ENCODE measurements at regions not wholly inside any gene's neighbourhood (a gene's known extent, or its start where the extent isn't known, plus 50 kb on each side); places are given as distances from the start of the nearest gene placed in this dataset.

- Histone ChIP-seq H3K4me1 (ENCODE audit: insufficient read depth, low read length) (peaks cover 23% of the 10 kb centered on the region), H3K9me3 (ENCODE audit: low read length) (no peaks in the 10 kb centered on the region), H3K36me3 (ENCODE audit: insufficient read depth, low read length) (no peaks in the 10 kb centered on the region), H2AFZ (ENCODE audit: low read depth, low read length) (no peak overlapping the region), H3K27me3 (ENCODE audit: insufficient read depth, low read length) (no peaks in the 10 kb centered on the region), H3K4me3 (ENCODE audit: low read length) (no peak overlapping the region)
These were observed 480.9 kb upstream of the WWC1 start for GRCh38 chr5:167810573-167810972.

GRCh38 chr5:167812871-167813270 lies 478.6 kb upstream of the WWC1 start:
- H3K4me3 ChIP-seq (ENCODE audit: low read length) = no peak overlapping the region
- H3K36me3 ChIP-seq (ENCODE audit: insufficient read depth, low read length) = no peaks in the 10 kb centered on the region
- no peaks in the 10 kb centered on the region for H3K27me3 ChIP-seq (ENCODE audit: insufficient read depth, low read length)
- H3K9me3 ChIP-seq (ENCODE audit: low read length) = no peaks in the 10 kb centered on the region
- peaks cover 23% of the 10 kb centered on the region for H3K4me1 ChIP-seq (ENCODE audit: insufficient read depth, low read length)
- no peak overlapping the region for H2AFZ ChIP-seq (ENCODE audit: low read depth, low read length)

GRCh38 chr5:167813389-167813788 lies 478.1 kb upstream of the WWC1 start:
- no peak overlapping the region for H3K4me3 ChIP-seq (ENCODE audit: low read length)
- peaks cover 23% of the 10 kb centered on the region for H3K4me1 ChIP-seq (ENCODE audit: insufficient read depth, low read length)

GRCh38 chr5:167814040-167814439 lies 477.4 kb upstream of the WWC1 start:
- Histone ChIP-seq H3K4me1 (ENCODE audit: insufficient read depth, low read length) (peaks cover 23% of the 10 kb centered on the region), H3K36me3 (ENCODE audit: insufficient read depth, low read length) (no peaks in the 10 kb centered on the region), H3K9me3 (ENCODE audit: low read length) (no peaks in the 10 kb centered on the region), H3K4me3 (ENCODE audit: low read length) (no peak overlapping the region), H2AFZ (ENCODE audit: low read depth, low read length) (no peak overlapping the region), H3K27me3 (ENCODE audit: insufficient read depth, low read length) (no peaks in the 10 kb centered on the region)

More at GRCh38 chr5:167813389-167813788, 478.1 kb upstream of the WWC1 start:
- Histone ChIP-seq H3K27me3 (ENCODE audit: insufficient read depth, low read length) (no peaks in the 10 kb centered on the region), H3K9me3 (ENCODE audit: low read length) (no peaks in the 10 kb centered on the region), H3K36me3 (ENCODE audit: insufficient read depth, low read length) (no peaks in the 10 kb centered on the region), H2AFZ (ENCODE audit: low read depth, low read length) (no peak overlapping the region)

GRCh38 chr5:167814828-167815227 lies 476.6 kb upstream of the WWC1 start:
- H2AFZ ChIP-seq (ENCODE audit: low read depth, low read length) = no peak overlapping the region
- no peaks in the 10 kb centered on the region for H3K27me3 ChIP-seq (ENCODE audit: insufficient read depth, low read length)
- H3K4me1 ChIP-seq (ENCODE audit: insufficient read depth, low read length) = peaks cover 21% of the 10 kb centered on the region
- H3K9me3 ChIP-seq (ENCODE audit: low read length) = no peaks in the 10 kb centered on the region
- no peak overlapping the region for H3K4me3 ChIP-seq (ENCODE audit: low read length)
- no peaks in the 10 kb centered on the region for H3K36me3 ChIP-seq (ENCODE audit: insufficient read depth, low read length)

- Histone ChIP-seq H2AFZ (ENCODE audit: low read depth, low read length) (no peak overlapping the region), H3K9me3 (ENCODE audit: low read length) (no peaks in the 10 kb centered on the region), H3K4me1 (ENCODE audit: insufficient read depth, low read length) (peaks cover 6% of the 10 kb centered on the region), H3K27me3 (ENCODE audit: insufficient read depth, low read length) (no peaks in the 10 kb centered on the region), H3K36me3 (ENCODE audit: insufficient read depth, low read length) (no peaks in the 10 kb centered on the region), H3K4me3 (ENCODE audit: low read length) (no peak overlapping the region)
These were observed 475.1 kb upstream of the WWC1 start for GRCh38 chr5:167816354-167816753.

- H3K27me3 ChIP-seq (ENCODE audit: insufficient read depth, low read length) = no peaks in the 10 kb centered on the region
- peaks cover 6% of the 10 kb centered on the region for H3K4me1 ChIP-seq (ENCODE audit: insufficient read depth, low read length)
- H3K9me3 ChIP-seq (ENCODE audit: low read length) = no peaks in the 10 kb centered on the region
- H3K36me3 ChIP-seq (ENCODE audit: insufficient read depth, low read length) = no peaks in the 10 kb centered on the region
- H3K4me3 ChIP-seq (ENCODE audit: low read length) = no peak overlapping the region
- H2AFZ ChIP-seq (ENCODE audit: low read depth, low read length) = no peak overlapping the region
These were observed 474.6 kb upstream of the WWC1 start for GRCh38 chr5:167816864-167817263.

- Histone ChIP-seq H2AFZ (ENCODE audit: low read depth, low read length) (no peak overlapping the region), H3K4me3 (ENCODE audit: low read length) (no peak overlapping the region), H3K9me3 (ENCODE audit: low read length) (peaks cover 2% of the 10 kb centered on the region), H3K36me3 (ENCODE audit: insufficient read depth, low read length) (peaks cover 6% of the 10 kb centered on the region), H3K4me1 (ENCODE audit: insufficient read depth, low read length) (no peaks in the 10 kb centered on the region), H3K27me3 (ENCODE audit: insufficient read depth, low read length) (no peaks in the 10 kb centered on the region)
These were observed 472.0 kb upstream of the WWC1 start for GRCh38 chr5:167819406-167819805.

GRCh38 chr5:167820101-167820990 lies 471.1 kb upstream of the WWC1 start:
- Histone ChIP-seq H3K4me1 (ENCODE audit: insufficient read depth, low read length) (no peaks in the 10 kb centered on the region), H2AFZ (ENCODE audit: low read depth, low read length) (no peak overlapping the region), H3K27me3 (ENCODE audit: insufficient read depth, low read length) (no peaks in the 10 kb centered on the region), H3K9me3 (ENCODE audit: low read length) (peaks cover 2% of the 10 kb centered on the region), H3K36me3 (ENCODE audit: insufficient read depth, low read length) (peaks cover 10% of the 10 kb centered on the region), H3K4me3 (ENCODE audit: low read length) (no peak overlapping the region)

- Histone ChIP-seq H3K4me1 (ENCODE audit: insufficient read depth, low read length) (no peaks in the 10 kb centered on the region), H3K9me3 (ENCODE audit: low read length) (peaks cover 2% of the 10 kb centered on the region), H2AFZ (ENCODE audit: low read depth, low read length) (no peak overlapping the region), H3K36me3 (ENCODE audit: insufficient read depth, low read length) (peaks cover 10% of the 10 kb centered on the region), H3K27me3 (ENCODE audit: insufficient read depth, low read length) (no peaks in the 10 kb centered on the region), H3K4me3 (ENCODE audit: low read length) (no peak overlapping the region)
These were observed 470.3 kb upstream of the WWC1 start for GRCh38 chr5:167821151-167821550.

- peaks cover 10% of the 10 kb centered on the region for H3K36me3 ChIP-seq (ENCODE audit: insufficient read depth, low read length)
These were observed 469.8 kb upstream of the WWC1 start for GRCh38 chr5:167821669-167822068.

GRCh38 chr5:167822241-167822640 lies 469.2 kb upstream of the WWC1 start:
- no peak overlapping the region for H3K4me3 ChIP-seq (ENCODE audit: low read length)
- H2AFZ ChIP-seq (ENCODE audit: low read depth, low read length) = no peak overlapping the region

More at GRCh38 chr5:167821669-167822068, 469.8 kb upstream of the WWC1 start:
- Histone ChIP-seq H3K4me3 (ENCODE audit: low read length) (no peak overlapping the region), H2AFZ (ENCODE audit: low read depth, low read length) (no peak overlapping the region), H3K27me3 (ENCODE audit: insufficient read depth, low read length) (no peaks in the 10 kb centered on the region), H3K4me1 (ENCODE audit: insufficient read depth, low read length) (no peaks in the 10 kb centered on the region), H3K9me3 (ENCODE audit: low read length) (peaks cover 2% of the 10 kb centered on the region)

GRCh38 chr5:167823405-167823804 lies 468.0 kb upstream of the WWC1 start:
- H3K36me3 ChIP-seq (ENCODE audit: insufficient read depth, low read length) = peaks cover 10% of the 10 kb centered on the region

More at GRCh38 chr5:167822241-167822640, 469.2 kb upstream of the WWC1 start:
- H3K4me1 ChIP-seq (ENCODE audit: insufficient read depth, low read length) = no peaks in the 10 kb centered on the region
- H3K27me3 ChIP-seq (ENCODE audit: insufficient read depth, low read length) = no peaks in the 10 kb centered on the region
- H3K36me3 ChIP-seq (ENCODE audit: insufficient read depth, low read length) = peaks cover 10% of the 10 kb centered on the region
- peaks cover 2% of the 10 kb centered on the region for H3K9me3 ChIP-seq (ENCODE audit: low read length)

More at GRCh38 chr5:167823405-167823804, 468.0 kb upstream of the WWC1 start:
- Histone ChIP-seq H2AFZ (ENCODE audit: low read depth, low read length) (no peak overlapping the region), H3K4me3 (ENCODE audit: low read length) (no peak overlapping the region), H3K4me1 (ENCODE audit: insufficient read depth, low read length) (no peaks in the 10 kb centered on the region), H3K9me3 (ENCODE audit: low read length) (peaks cover 2% of the 10 kb centered on the region), H3K27me3 (ENCODE audit: insufficient read depth, low read length) (no peaks in the 10 kb centered on the region)

All from neuron (in vitro differentiated cells).